BE2C (cell line): ENCODE measurements at regions not wholly inside any gene's neighbourhood (a gene's known extent, or its start where the extent isn't known, plus 50 kb on each side); places are given as distances from the start of the nearest gene placed in this dataset.

Experiments
- DNase-seq: peaks from one replicate; pipeline ENCODE4 v3.0.0-alpha.2; 2020
- H3K27me3 ChIP-seq: fragments of 250-450 bp; sonication (Bioruptor Pico); 2 replicates; pipeline ENCODE4 v1.5.1; 2020; ENCODE audit warnings: mild to moderate bottlenecking
- H3K36me3 ChIP-seq: fragments of 250-450 bp; sonication (Bioruptor Pico); 2 replicates; pipeline ENCODE4 v1.5.1; 2020; ENCODE audit warnings: mild to moderate bottlenecking
- H3K4me1 ChIP-seq: fragments of 250-450 bp; sonication (Bioruptor Pico); 2 replicates; pipeline ENCODE4 v1.5.1; 2020
- H3K4me3 ChIP-seq: 2 replicates; pipeline ENCODE4 v1.5.1; 2011; ENCODE audit warnings: low read depth, low read length
- H3K9me3 ChIP-seq: fragments of 250-450 bp; sonication (Bioruptor Pico); 2 replicates; pipeline ENCODE4 v1.5.1; 2020
- CTCF ChIP-seq: IDR thresholded peaks from 2 replicates; pipeline ENCODE4 v1.5.1; 2012; ENCODE audit warnings: mild to moderate bottlenecking, low read depth, low read length

GRCh38 chr5:88049737-88050136, 218.9 kb downstream of the TMEM161B start:
- H3K9me3 ChIP-seq, result no peaks in the 10 kb centered on the region
- no peaks in the 10 kb centered on the region for H3K36me3 ChIP-seq
- no peak for DNase-seq
- H3K4me1 ChIP-seq, result no peaks in the 10 kb centered on the region
- H3K4me3 ChIP-seq, result no peak overlapping the region
- no peaks in the 10 kb centered on the region for H3K27me3 ChIP-seq
- TF ChIP-seq CTCF, result no peak

- TF ChIP-seq CTCF, result no peak
Observed at GRCh38 chr5:88049156-88049555, 219.5 kb downstream of the TMEM161B start.

GRCh38 chr5:88045931-88046461, 222.6 kb downstream of the TMEM161B start:
- Histone ChIP-seq H3K27me3 (no peaks in the 10 kb centered on the region), H3K4me1 (no peaks in the 10 kb centered on the region), H3K4me3 (no peak overlapping the region), H3K9me3 (no peaks in the 10 kb centered on the region), H3K36me3 (no peaks in the 10 kb centered on the region)
- no peak for TF ChIP-seq CTCF
- no peak for DNase-seq

More at GRCh38 chr5:88049156-88049555, 219.5 kb downstream of the TMEM161B start:
- Histone ChIP-seq H3K4me1 (no peaks in the 10 kb centered on the region), H3K27me3 (no peaks in the 10 kb centered on the region), H3K36me3 (no peaks in the 10 kb centered on the region), H3K9me3 (no peaks in the 10 kb centered on the region), H3K4me3 (no peak overlapping the region)
- no peak for DNase-seq

GRCh38 chr5:88045165-88045564, 223.5 kb downstream of the TMEM161B start:
- H3K36me3 ChIP-seq, result no peaks in the 10 kb centered on the region
- TF ChIP-seq CTCF, result no peak
- H3K4me3 ChIP-seq, result no peak overlapping the region
- no peaks in the 10 kb centered on the region for H3K9me3 ChIP-seq
- DNase-seq, result no peak
- H3K27me3 ChIP-seq, result no peaks in the 10 kb centered on the region
- no peaks in the 10 kb centered on the region for H3K4me1 ChIP-seq

- Histone ChIP-seq H3K4me1 (no peaks in the 10 kb centered on the region), H3K27me3 (no peaks in the 10 kb centered on the region), H3K9me3 (no peaks in the 10 kb centered on the region), H3K36me3 (no peaks in the 10 kb centered on the region), H3K4me3 (no peak overlapping the region)
- TF ChIP-seq CTCF, result no peak
- no peak for DNase-seq
Observed at GRCh38 chr5:88034520-88034919, 234.1 kb downstream of the TMEM161B start.

- H3K9me3 ChIP-seq, result no peaks in the 10 kb centered on the region
- no peak for DNase-seq
- H3K4me1 ChIP-seq, result no peaks in the 10 kb centered on the region
- H3K36me3 ChIP-seq, result no peaks in the 10 kb centered on the region
- no peak overlapping the region for H3K4me3 ChIP-seq
- H3K27me3 ChIP-seq, result no peaks in the 10 kb centered on the region
- TF ChIP-seq CTCF, result no peak
Observed at GRCh38 chr5:88033191-88033590, 235.5 kb downstream of the TMEM161B start.
